HG02973 (cell line): ENCODE measurements at regions not wholly inside any gene's neighbourhood (a gene's known extent, or its start where the extent isn't known, plus 50 kb on each side); places are given as distances from the start of the nearest gene placed in this dataset.

ENCODE experiments used
- ATAC-seq: cut with Tn5 transposase; IDR thresholded peaks from one replicate; pipeline ENCODE4 v1.9.1; 2021; ENCODE audit warnings: moderate library complexity; ENCODE audit not compliant: unreplicated experiment

GRCh38 chr1:96039910-96040309, 681.7 kb upstream of the PTBP2 start:
- ATAC-seq = no peak

GRCh38 chr1:96041470-96041869, 680.1 kb upstream of the PTBP2 start:
- ATAC-seq = no peak

- no peak for ATAC-seq
Observed at GRCh38 chr1:96048572-96049212, 672.9 kb upstream of the PTBP2 start.

- ATAC-seq = no peak
Observed at GRCh38 chr1:96049759-96050409, 671.7 kb upstream of the PTBP2 start.

GRCh38 chr1:96059276-96059675, 662.3 kb upstream of the PTBP2 start:
- ATAC-seq = no peak

GRCh38 chr1:96059736-96060135, 661.8 kb upstream of the PTBP2 start:
- no peak for ATAC-seq

GRCh38 chr1:96060621-96061020, 661.0 kb upstream of the PTBP2 start:
- ATAC-seq = no peak

- ATAC-seq = no peak
Observed at GRCh38 chr1:96072021-96072420, 649.6 kb upstream of the PTBP2 start.

- ATAC-seq = no peak
Observed at GRCh38 chr1:96073100-96073499, 648.5 kb upstream of the PTBP2 start.

- no peak for ATAC-seq
Observed at GRCh38 chr1:96074422-96074821, 647.2 kb upstream of the PTBP2 start.

GRCh38 chr1:96074876-96075577, 646.6 kb upstream of the PTBP2 start:
- no peak for ATAC-seq

- ATAC-seq = no peak
Observed at GRCh38 chr1:96075704-96076455, 645.7 kb upstream of the PTBP2 start.

GRCh38 chr1:96076589-96076988, 645.0 kb upstream of the PTBP2 start:
- no peak for ATAC-seq

- ATAC-seq = no peak
Observed at GRCh38 chr1:96079581-96079980, 642.0 kb upstream of the PTBP2 start.

GRCh38 chr1:96080925-96081324, 640.7 kb upstream of the PTBP2 start:
- ATAC-seq = no peak

GRCh38 chr1:96087719-96088118, 633.9 kb upstream of the PTBP2 start:
- ATAC-seq = no peak

GRCh38 chr1:96090134-96090533, 631.5 kb upstream of the PTBP2 start:
- ATAC-seq = no peak

- ATAC-seq = no peak
Observed at GRCh38 chr1:96095849-96096612, 625.6 kb upstream of the PTBP2 start.

GRCh38 chr1:96096613-96097321, 624.8 kb upstream of the PTBP2 start:
- ATAC-seq = no peak

GRCh38 chr1:96104506-96104905, 617.1 kb upstream of the PTBP2 start:
- no peak for ATAC-seq
